ENCODE measurements at regions not wholly inside any gene's neighbourhood (a gene's known extent, or its start where the extent isn't known, plus 50 kb on each side); places are given as distances from the start of the nearest gene placed in this dataset.

GRCh38 chr13:37984357-37984756 lies 114.8 kb upstream of the TRPC4 start:
- TF ChIP-seq CTCF (conservative IDR thresholded peaks at IDR 0.05), result no peak
- no peak for TF ChIP-seq EZH2 (IDR thresholded peaks at IDR 0.05; ENCODE audit: low read depth)
